HCT116 (cell line): ENCODE measurements at regions not wholly inside any gene's neighbourhood (a gene's known extent, or its start where the extent isn't known, plus 50 kb on each side); places are given as distances from the start of the nearest gene placed in this dataset.

Experiments used
- ATAC-seq: fragments of 200-7000 bp; cut with Tn5 transposase; 2 replicates; pipeline ENCODE4 v1.9.1; 2020; ENCODE audit warnings: mild to moderate bottlenecking, moderate library complexity
- BruUV-seq: library from RNA; stranded (reverse); fragments of 400-500 nt; replicated peaks from 2 replicates; lab custom pipeline; 2021; lab: Mats Ljungman, UMichigan
- CTCF ChIA-PET: fragments of 300-600 bp; sonication (Branson Sonifier 250); formaldehyde crosslinking; loops from one replicate; lab custom pipeline; 2021; ENCODE audit warnings: antibody characterized with exemption; lab: Charles Lee
- POLR2A ChIA-PET: fragments of 300-600, 350-600 bp; sonication (Branson Sonifier 250); formaldehyde crosslinking; loops from one replicate; lab custom pipeline; 2021; ENCODE audit warnings: antibody characterized with exemption; lab: Charles Lee
- RAD21 ChIA-PET, 2 experiments: fragments of 300-600 bp; sonication (Branson Sonifier 250); formaldehyde crosslinking; loops; one replicate each; lab custom pipeline; 2023; ENCODE audit warnings: low total read pairs in 2 of 2; ENCODE audit not compliant: uncharacterized antibody in 2 of 2, unreplicated experiment in 2 of 2, low non-redundant PET in 1 of 2; lab: Charles Lee
- DNase-seq: peaks from one replicate; pipeline ENCODE4 v3.0.0-alpha.2; 2010; ENCODE audit warnings: low read depth, low spot score
- H2AFZ ChIP-seq: fragments of 200-600 bp; shearing (Covaris generic), sonication (generic); 2 replicates; pipeline ENCODE4 v1.6.1; 2017; ENCODE audit warnings: low read depth, mixed run types, mixed read lengths, antibody characterized with exemption, low read length; ENCODE audit not compliant: poor library complexity, severe bottlenecking
- H3K27ac ChIP-seq: 2 replicates; pipeline ENCODE4 v1.5.1; 2012; ENCODE audit warnings: low read depth, low read length
- H3K27me3 ChIP-seq: fragments of 200-600 bp; sonication (generic); 2 replicates; pipeline ENCODE4 v1.6.1; 2016; ENCODE audit warnings: mixed run types, low read length, mixed read lengths; ENCODE audit not compliant: insufficient read depth
- H3K36me3 ChIP-seq, 2 experiments: fragments of 200-500 bp in 1 of 2; fragments of 200-600 bp in 1 of 2; sonication (Bioruptor generic) in 1 of 2; sonication (generic) in 1 of 2; 2 replicates each; pipeline versions ENCODE4 v1.5.1 to v1.6.1; 2014 to 2016; ENCODE audit warnings: low read length in 2 of 2, inconsistent platforms in 1 of 2, mixed read lengths in 1 of 2, mixed run types in 1 of 2; ENCODE audit not compliant: insufficient read depth in 2 of 2, control insufficient read depth in 1 of 2
- H3K4me1 ChIP-seq, 2 experiments: fragments of 200-600 bp in 1 of 2; sonication (generic) in 1 of 2; 2 replicates each; pipeline versions ENCODE4 v1.5.1 to v1.6.1; 2012 to 2017; ENCODE audit warnings: low read length in 2 of 2, inconsistent platforms in 1 of 2, mild to moderate bottlenecking in 1 of 2, mixed read lengths in 1 of 2, mixed run types in 1 of 2, moderate library complexity in 1 of 2; ENCODE audit not compliant: insufficient read depth in 2 of 2, control insufficient read depth in 1 of 2
- H3K4me2 ChIP-seq: fragments of 200-600 bp; sonication (generic); 2 replicates; pipeline ENCODE4 v1.6.1; 2017; ENCODE audit warnings: mixed run types, low read length, mixed read lengths
- H3K4me3 ChIP-seq, 2 experiments: fragments of 200-600 bp in 1 of 2; sonication (generic) in 1 of 2; replicated peaks in 1 of 2; 2 replicates each; pipeline ENCODE4 v1.5.1; 2011 to 2016; ENCODE audit warnings: low read length in 2 of 2, control low read depth in 1 of 2, low read depth in 1 of 2, mild to moderate bottlenecking in 1 of 2, mixed read lengths in 1 of 2, mixed run types in 1 of 2
- H3K79me2 ChIP-seq: fragments of 200-600 bp; sonication (generic); 2 replicates; pipeline ENCODE4 v1.6.1; 2017; ENCODE audit warnings: mild to moderate bottlenecking, mixed run types, low read length, moderate library complexity, mixed read lengths; ENCODE audit not compliant: insufficient read depth
- H3K9ac ChIP-seq: fragments of 200-600 bp; sonication (generic); 2 replicates; pipeline ENCODE4 v1.6.1; 2016; ENCODE audit warnings: low read length, mixed read lengths
- H3K9me2 ChIP-seq: fragments of 200-600 bp; sonication (generic), shearing (Covaris generic); 2 replicates; pipeline ENCODE4 v1.6.1; 2017; ENCODE audit warnings: mixed run types, mild to moderate bottlenecking, moderate library complexity; ENCODE audit not compliant: insufficient read depth
- H3K9me3 ChIP-seq, 2 experiments: fragments of 200-500 bp in 1 of 2; fragments of 200-600 bp in 1 of 2; sonication (Bioruptor generic) in 1 of 2; sonication (generic) in 1 of 2; 2 replicates each; pipeline ENCODE4 v1.6.1; 2014 to 2017; ENCODE audit warnings: low read length in 2 of 2, mixed read lengths in 2 of 2, inconsistent platforms in 1 of 2, low read depth in 1 of 2, mild to moderate bottlenecking in 1 of 2, mixed run types in 1 of 2, moderate library complexity in 1 of 2; ENCODE audit not compliant: control insufficient read depth in 1 of 2, insufficient read depth in 1 of 2
- H4K20me1 ChIP-seq: fragments of 200-600 bp; sonication (generic), shearing (Covaris generic); 2 replicates; pipeline ENCODE4 v1.6.1; 2017; ENCODE audit warnings: mixed run types, mild to moderate bottlenecking, moderate library complexity; ENCODE audit not compliant: insufficient read depth
- CBX3 ChIP-seq: IDR thresholded peaks from 2 replicates; pipeline ENCODE4 v1.6.1; 2012; ENCODE audit warnings: low read depth
- EGR1 ChIP-seq: IDR thresholded peaks from 2 replicates; pipeline ENCODE4 v1.6.1; 2012; ENCODE audit warnings: low read depth
- ELF1 ChIP-seq: IDR thresholded peaks from 2 replicates; pipeline ENCODE4 v1.6.1; 2012; ENCODE audit warnings: low read depth, borderline replicate concordance
- EZH2 ChIP-seq: fragments of 200-600 bp; sonication (generic); IDR thresholded peaks from 2 replicates; pipeline ENCODE4 v1.6.1; 2017; ENCODE audit warnings: antibody characterized with exemption, mixed run types
- FOSL1 ChIP-seq: IDR thresholded peaks from 2 replicates; pipeline ENCODE4 v1.6.1; 2012; ENCODE audit warnings: low read depth
- POLR2A ChIP-seq: IDR thresholded peaks from 2 replicates; pipeline ENCODE4 v1.7.0; 2011; ENCODE audit warnings: borderline replicate concordance; ENCODE audit not compliant: insufficient read depth, insufficient read length; ENCODE audit errors: extremely low read depth
- POLR2AphosphoS5 ChIP-seq: IDR thresholded peaks from 2 replicates; pipeline ENCODE4 v1.6.1; 2011; ENCODE audit warnings: mild to moderate bottlenecking, low read depth, low read length, moderate library complexity
- SIN3A ChIP-seq: IDR thresholded peaks from 2 replicates; pipeline ENCODE4 v1.6.1; 2012; ENCODE audit warnings: low read depth
- SP1 ChIP-seq: IDR thresholded peaks from 2 replicates; pipeline ENCODE4 v1.6.1; 2012; ENCODE audit warnings: low read depth
- TCF7L2 ChIP-seq: IDR thresholded peaks from 2 replicates; pipeline ENCODE4 v1.7.0; 2011; ENCODE audit warnings: borderline replicate concordance, inconsistent platforms; ENCODE audit not compliant: insufficient read depth, insufficient read length; ENCODE audit errors: extremely low read depth
- YY1 ChIP-seq: IDR thresholded peaks from 2 replicates; pipeline ENCODE4 v1.6.1; 2011; ENCODE audit warnings: low read length, low read depth, moderate library complexity, mild to moderate bottlenecking; ENCODE audit not compliant: insufficient replicate concordance; ENCODE audit errors: extremely low read depth
- ZFX ChIP-seq: fragments of 450-650 bp; IDR thresholded peaks from 2 replicates; pipeline ENCODE4 v1.6.1; 2017
- ZNF274 ChIP-seq: fragments of 200-500 bp; sonication (Bioruptor generic); IDR thresholded peaks from 2 replicates; pipeline ENCODE4 v1.6.1; 2014; ENCODE audit warnings: mild to moderate bottlenecking, low read depth, low read length, inconsistent platforms
- intact Hi-C: fragments of 100-400 bp; cut with micrococcal nuclease; formaldehyde crosslinking; loops from 2 replicates; pipeline ENCODE4 v1.10.0; 2022
- TF ChIP-seq, protein P1 (sequence below), 3 experiments: fragments of 200-600 bp in 1 of 3; sonication (generic) in 1 of 3; IDR thresholded peaks in 2 of 3; conservative IDR thresholded peaks in 1 of 3; 2 replicates each; pipeline ENCODE4 v1.5.1; 2012 to 2017; ENCODE audit warnings: low read depth in 2 of 3, low read length in 2 of 3, antibody characterized with exemption in 1 of 3, borderline replicate concordance in 1 of 3, control low read depth in 1 of 3, mild to moderate bottlenecking in 1 of 3, mixed read lengths in 1 of 3, mixed run types in 1 of 3, moderate library complexity in 1 of 3; ENCODE audit not compliant: insufficient read depth in 1 of 3
- TF ChIP-seq, protein P2 (sequence below): IDR thresholded peaks from 2 replicates; pipeline ENCODE4 v1.6.1; 2012
- TF ChIP-seq, protein P3 (sequence below): IDR thresholded peaks from 2 replicates; pipeline ENCODE4 v1.6.1; 2012
- TF ChIP-seq, protein P4 (sequence below): IDR thresholded peaks from 2 replicates; pipeline ENCODE4 v1.6.1; 2011; ENCODE audit warnings: mild to moderate bottlenecking, low read length, moderate library complexity; ENCODE audit not compliant: insufficient replicate concordance; ENCODE audit errors: extremely low read depth

DNA sequence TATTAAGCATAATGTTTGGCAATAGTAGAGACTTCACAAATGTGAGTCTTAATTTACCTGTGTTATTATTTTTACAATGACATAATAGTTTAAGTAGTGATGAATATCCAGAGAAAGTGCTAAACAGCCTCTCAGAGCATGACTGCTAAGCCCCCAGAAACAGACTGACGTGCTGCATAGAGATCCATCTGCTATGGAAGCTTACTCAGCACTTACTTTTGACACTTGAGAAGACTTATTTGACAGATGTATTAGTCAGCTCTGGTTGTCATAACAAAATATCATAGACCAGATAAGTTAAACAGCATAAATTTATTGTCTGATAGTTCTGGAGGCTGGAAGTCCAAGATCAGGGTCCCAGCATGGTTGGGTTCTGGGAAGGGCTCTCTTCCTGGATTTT, 334.9 kb upstream of the MON1B start:
- ChIA-PET RAD21 (no interaction called here), POLR2A (no interaction called here), CTCF (no interaction called here)
- Histone ChIP-seq H3K4me1 (no peaks in the 10 kb centered on the region), H3K79me2 (no peaks in the 10 kb centered on the region), H3K4me2 (no peak overlapping the region), H2AFZ (no peak overlapping the region), H3K9me2 (no peaks in the 10 kb centered on the region), H3K27me3 (no peaks in the 10 kb centered on the region), H3K9ac (no peak overlapping the region), H3K4me3 (no peak overlapping the region), H4K20me1 (no peaks in the 10 kb centered on the region), H3K36me3 (no peaks in the 10 kb centered on the region), H3K27ac (no peak overlapping the region), H3K9me3 (no peaks in the 10 kb centered on the region)
- TF ChIP-seq SP1: no peak
- TF ChIP-seq, protein P1, sequence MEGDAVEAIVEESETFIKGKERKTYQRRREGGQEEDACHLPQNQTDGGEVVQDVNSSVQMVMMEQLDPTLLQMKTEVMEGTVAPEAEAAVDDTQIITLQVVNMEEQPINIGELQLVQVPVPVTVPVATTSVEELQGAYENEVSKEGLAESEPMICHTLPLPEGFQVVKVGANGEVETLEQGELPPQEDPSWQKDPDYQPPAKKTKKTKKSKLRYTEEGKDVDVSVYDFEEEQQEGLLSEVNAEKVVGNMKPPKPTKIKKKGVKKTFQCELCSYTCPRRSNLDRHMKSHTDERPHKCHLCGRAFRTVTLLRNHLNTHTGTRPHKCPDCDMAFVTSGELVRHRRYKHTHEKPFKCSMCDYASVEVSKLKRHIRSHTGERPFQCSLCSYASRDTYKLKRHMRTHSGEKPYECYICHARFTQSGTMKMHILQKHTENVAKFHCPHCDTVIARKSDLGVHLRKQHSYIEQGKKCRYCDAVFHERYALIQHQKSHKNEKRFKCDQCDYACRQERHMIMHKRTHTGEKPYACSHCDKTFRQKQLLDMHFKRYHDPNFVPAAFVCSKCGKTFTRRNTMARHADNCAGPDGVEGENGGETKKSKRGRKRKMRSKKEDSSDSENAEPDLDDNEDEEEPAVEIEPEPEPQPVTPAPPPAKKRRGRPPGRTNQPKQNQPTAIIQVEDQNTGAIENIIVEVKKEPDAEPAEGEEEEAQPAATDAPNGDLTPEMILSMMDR (IDR thresholded peaks at IDR 0.05 in 2 of 3, conservative IDR thresholded peaks at IDR 0.05 in 1 of 3; ENCODE audit: borderline replicate concordance in 1 of 3, insufficient read depth in 1 of 3, low read depth in 2 of 3, low read length in 2 of 3): no peak
- no peak for TF ChIP-seq POLR2AphosphoS5
- no peak for TF ChIP-seq POLR2A
- TF ChIP-seq, protein P2, sequence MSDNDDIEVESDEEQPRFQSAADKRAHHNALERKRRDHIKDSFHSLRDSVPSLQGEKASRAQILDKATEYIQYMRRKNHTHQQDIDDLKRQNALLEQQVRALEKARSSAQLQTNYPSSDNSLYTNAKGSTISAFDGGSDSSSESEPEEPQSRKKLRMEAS: no peak
- no peak for TF ChIP-seq EZH2
- TF ChIP-seq, protein P3, sequence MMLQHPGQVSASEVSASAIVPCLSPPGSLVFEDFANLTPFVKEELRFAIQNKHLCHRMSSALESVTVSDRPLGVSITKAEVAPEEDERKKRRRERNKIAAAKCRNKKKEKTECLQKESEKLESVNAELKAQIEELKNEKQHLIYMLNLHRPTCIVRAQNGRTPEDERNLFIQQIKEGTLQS: no peak
- TF ChIP-seq CBX3: no peak
- no peak for TF ChIP-seq EGR1
- no peak for TF ChIP-seq SIN3A
- no peak for TF ChIP-seq ZNF274
- no peak for TF ChIP-seq ELF1
- TF ChIP-seq, protein P4, sequence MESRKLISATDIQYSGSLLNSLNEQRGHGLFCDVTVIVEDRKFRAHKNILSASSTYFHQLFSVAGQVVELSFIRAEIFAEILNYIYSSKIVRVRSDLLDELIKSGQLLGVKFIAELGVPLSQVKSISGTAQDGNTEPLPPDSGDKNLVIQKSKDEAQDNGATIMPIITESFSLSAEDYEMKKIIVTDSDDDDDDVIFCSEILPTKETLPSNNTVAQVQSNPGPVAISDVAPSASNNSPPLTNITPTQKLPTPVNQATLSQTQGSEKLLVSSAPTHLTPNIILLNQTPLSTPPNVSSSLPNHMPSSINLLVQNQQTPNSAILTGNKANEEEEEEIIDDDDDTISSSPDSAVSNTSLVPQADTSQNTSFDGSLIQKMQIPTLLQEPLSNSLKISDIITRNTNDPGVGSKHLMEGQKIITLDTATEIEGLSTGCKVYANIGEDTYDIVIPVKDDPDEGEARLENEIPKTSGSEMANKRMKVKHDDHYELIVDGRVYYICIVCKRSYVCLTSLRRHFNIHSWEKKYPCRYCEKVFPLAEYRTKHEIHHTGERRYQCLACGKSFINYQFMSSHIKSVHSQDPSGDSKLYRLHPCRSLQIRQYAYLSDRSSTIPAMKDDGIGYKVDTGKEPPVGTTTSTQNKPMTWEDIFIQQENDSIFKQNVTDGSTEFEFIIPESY: no peak
- no peak for TF ChIP-seq FOSL1
- no peak for TF ChIP-seq ZFX
- no peak for TF ChIP-seq TCF7L2
- TF ChIP-seq YY1: no peak
- no TSS peak for BruUV-seq
- intact Hi-C loops: no loop called here
- DNase-seq (no peak), ATAC-seq (no peak)
